HL-60 (cell line): ENCODE measurements at regions not wholly inside any gene's neighbourhood (a gene's known extent, or its start where the extent isn't known, plus 50 kb on each side); places are given as distances from the start of the nearest gene placed in this dataset.

Experiments
- DNase-seq, 2 experiments: peaks; one replicate each; pipeline ENCODE4 v3.0.0-alpha.2; 2010 to 2020; ENCODE audit warnings: low read depth in 1 of 2, low spot score in 1 of 2
- H3K27ac ChIP-seq: fragments of 250-450 bp; sonication (Bioruptor Pico); replicated peaks from 2 replicates; pipeline ENCODE4 v1.5.1; 2020; ENCODE audit warnings: mild to moderate bottlenecking, moderate library complexity
- H3K27me3 ChIP-seq: fragments of 250-450 bp; sonication (Bioruptor Pico); 2 replicates; pipeline ENCODE4 v1.5.1; 2021; ENCODE audit warnings: mild to moderate bottlenecking, moderate library complexity; ENCODE audit not compliant: insufficient read depth, poor library complexity, severe bottlenecking
- H3K4me3 ChIP-seq: replicated peaks from 2 replicates; pipeline ENCODE4 v1.5.1; 2011; ENCODE audit warnings: mild to moderate bottlenecking, control low read depth, low read length; ENCODE audit not compliant: insufficient read depth
- CTCF ChIP-seq: IDR thresholded peaks from one replicate; pipeline ENCODE4 v1.5.1; 2011; ENCODE audit warnings: low read length, control low read depth, inconsistent platforms; ENCODE audit not compliant: insufficient read depth
- GABPA ChIP-seq: IDR thresholded peaks from 2 replicates; pipeline ENCODE4 v1.6.1; 2012; ENCODE audit warnings: low read depth
- POLR2AphosphoS5 ChIP-seq: IDR thresholded peaks from 2 replicates; pipeline ENCODE4 v1.6.1; 2012; ENCODE audit warnings: low read depth
- REST ChIP-seq: IDR thresholded peaks from 2 replicates; pipeline ENCODE4 v1.6.1; 2012; ENCODE audit warnings: low read depth; ENCODE audit not compliant: insufficient replicate concordance
- SPI1 ChIP-seq: IDR thresholded peaks from 2 replicates; pipeline ENCODE4 v1.6.1; 2012; ENCODE audit warnings: low read depth, mild to moderate bottlenecking, borderline replicate concordance

DNA sequence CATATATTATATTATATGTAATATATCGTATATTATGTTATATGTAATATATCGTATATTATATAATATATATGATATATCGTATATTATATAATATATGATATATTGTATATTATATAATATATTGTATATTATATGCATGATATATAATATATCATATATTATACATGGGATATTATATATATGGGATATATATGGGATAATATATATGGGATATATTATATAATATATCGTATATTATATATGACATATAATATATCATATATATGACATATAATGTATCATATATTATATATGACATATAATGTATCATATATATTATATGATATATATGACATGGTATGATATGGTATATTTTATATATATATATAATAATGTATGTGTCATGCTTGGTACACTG is 79.5 kb upstream of the CALM2 start:
- TF ChIP-seq POLR2AphosphoS5 (no peak), GABPA (no peak), SPI1 (no peak), CTCF (no peak), REST (no peak)
- H3K4me3 ChIP-seq = no peak overlapping the region
- no peak for DNase-seq
- no peaks in the 10 kb centered on the region for H3K27me3 ChIP-seq
- H3K27ac ChIP-seq = no peak overlapping the region

DNA sequence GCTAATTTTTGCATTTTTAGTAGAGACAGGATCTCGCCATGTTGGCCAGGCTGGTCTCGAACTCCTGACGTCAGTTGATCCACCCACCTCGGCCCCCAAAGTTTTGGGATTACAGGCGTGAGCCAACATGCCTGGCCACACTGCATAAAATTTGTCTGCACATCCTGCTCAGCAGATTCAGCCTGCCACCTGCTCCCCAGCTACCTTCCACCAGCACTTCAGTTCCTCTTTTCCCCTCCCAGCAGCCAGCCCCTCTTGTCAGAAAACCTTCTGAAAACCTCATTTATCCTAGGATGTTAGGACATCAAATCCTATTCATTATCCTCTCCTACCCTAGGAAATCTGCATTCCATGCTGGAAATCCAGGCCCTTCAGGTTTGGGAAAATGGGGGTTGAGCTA is 78.2 kb upstream of the CALM2 start:
- Histone ChIP-seq H3K4me3 (no peak overlapping the region), H3K27me3 (no peaks in the 10 kb centered on the region), H3K27ac (no peak overlapping the region)
- TF ChIP-seq SPI1 = peak; percentile 90
- TF ChIP-seq CTCF = no peak
- DNase-seq = peak in 1 of 2 experiments; percentile 28

DNA sequence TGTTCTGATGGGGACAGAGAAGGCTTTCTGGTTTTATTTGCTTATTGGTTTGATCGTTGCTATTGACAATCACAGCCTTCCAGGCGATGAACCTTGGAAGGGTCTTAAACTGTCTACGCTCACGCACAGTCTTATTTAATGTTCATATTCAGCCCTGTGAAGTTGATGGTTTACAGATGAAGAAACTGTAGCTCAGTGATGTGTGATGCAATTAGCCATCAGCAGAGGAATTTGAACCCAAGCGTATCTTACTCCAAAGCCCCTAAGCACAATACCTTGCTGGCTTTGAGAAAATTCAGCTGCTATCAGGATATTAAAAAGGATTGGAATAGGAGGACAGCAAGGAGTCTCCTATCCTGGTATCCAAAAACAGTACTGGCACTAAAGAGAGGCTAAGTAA is 77.1 kb upstream of the CALM2 start:
- Histone ChIP-seq H3K4me3 (no peak overlapping the region), H3K27ac (no peak overlapping the region), H3K27me3 (no peaks in the 10 kb centered on the region)
- DNase-seq = no peak
- TF ChIP-seq POLR2AphosphoS5 (no peak), SPI1 (no peak), CTCF (no peak), REST (no peak), GABPA (no peak)

DNA sequence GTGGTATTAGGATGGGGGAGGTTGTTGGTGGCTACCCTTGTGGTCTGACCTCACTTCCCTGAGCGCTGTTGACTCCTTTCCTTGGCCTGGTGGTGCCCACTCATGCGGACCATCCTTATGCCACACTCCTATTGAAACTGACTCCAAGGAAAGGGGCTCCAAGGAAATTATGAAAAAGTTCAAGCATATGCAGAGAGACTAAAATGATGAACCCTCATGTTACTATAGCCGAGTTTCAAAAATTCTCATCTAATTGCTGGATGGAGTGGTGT is 75.0 kb upstream of the CALM2 start:
- no peak for TF ChIP-seq REST
- no peak for TF ChIP-seq SPI1
- no peak for TF ChIP-seq GABPA
- no peaks in the 10 kb centered on the region for H3K27me3 ChIP-seq
- H3K4me3 ChIP-seq = no peak overlapping the region
- no peak overlapping the region for H3K27ac ChIP-seq
- DNase-seq = no peak
